HG03045 (cell line): ENCODE measurements at regions not wholly inside any gene's neighbourhood (a gene's known extent, or its start where the extent isn't known, plus 50 kb on each side); places are given as distances from the start of the nearest gene placed in this dataset.
"Not testable (repeated sequence)": the region's sequence is repeated elsewhere in the genome, so short reads cannot be mapped to it uniquely, and the experiment has no call there.

Source experiments
- ATAC-seq: cut with Tn5 transposase; IDR thresholded peaks from one replicate; pipeline ENCODE4 v1.9.1; 2021; ENCODE audit warnings: mild to moderate bottlenecking, moderate library complexity; ENCODE audit not compliant: unreplicated experiment

- ATAC-seq, result not testable (repeated sequence)
Observed at GRCh38 chr10:36458437-36458836, 667.0 kb upstream of the ANKRD30A start.

- ATAC-seq, result no peak
Observed at GRCh38 chr10:36457751-36458150, 667.6 kb upstream of the ANKRD30A start.

- ATAC-seq, result no peak
Observed at GRCh38 chr10:36455526-36456133, 669.8 kb upstream of the ANKRD30A start.

- no peak for ATAC-seq
Observed at GRCh38 chr10:36452851-36453250, 672.5 kb upstream of the ANKRD30A start.

GRCh38 chr10:36451391-36451970 is 673.9 kb upstream of the ANKRD30A start:
- no peak for ATAC-seq

GRCh38 chr10:36450380-36450779 is 675.0 kb upstream of the ANKRD30A start:
- no peak for ATAC-seq

GRCh38 chr10:36448760-36449691 is 676.4 kb upstream of the ANKRD30A start:
- ATAC-seq, result no peak

GRCh38 chr10:36446881-36447280 is 678.5 kb upstream of the ANKRD30A start:
- ATAC-seq, result no peak

GRCh38 chr10:36443233-36443632 is 682.2 kb upstream of the ANKRD30A start:
- ATAC-seq, result no peak

- ATAC-seq, result no peak
Observed at GRCh38 chr10:36441557-36441956, 683.8 kb upstream of the ANKRD30A start.

- ATAC-seq, result no peak
Observed at GRCh38 chr10:36440539-36440938, 684.9 kb upstream of the ANKRD30A start.

- ATAC-seq, result no peak
Observed at GRCh38 chr10:36437367-36437766, 688.0 kb upstream of the ANKRD30A start.

- ATAC-seq, result no peak
Observed at GRCh38 chr10:36428507-36428906, 696.9 kb upstream of the ANKRD30A start.

- no peak for ATAC-seq
Observed at GRCh38 chr10:36425131-36425797, 700.1 kb upstream of the ANKRD30A start.

GRCh38 chr10:36424502-36424901 is 700.9 kb upstream of the ANKRD30A start:
- ATAC-seq, result no peak

GRCh38 chr10:36423821-36424248 is 701.6 kb upstream of the ANKRD30A start:
- ATAC-seq, result no peak

GRCh38 chr10:36421992-36422391 is 703.4 kb upstream of the ANKRD30A start:
- no peak for ATAC-seq

GRCh38 chr10:36416513-36416912 is 708.9 kb upstream of the ANKRD30A start:
- ATAC-seq, result no peak

- ATAC-seq, result no peak
Observed at GRCh38 chr10:36412942-36413341, 712.5 kb upstream of the ANKRD30A start.

GRCh38 chr10:36400238-36400637 is 725.2 kb upstream of the ANKRD30A start:
- ATAC-seq, result not testable (repeated sequence)

GRCh38 chr10:36393801-36394200 is 731.6 kb upstream of the ANKRD30A start:
- no peak for ATAC-seq
